Activated CD8-positive, alpha-beta T cell treated with anti-CD3 and anti-CD28 coated beads for 36 hours (primary cell): ENCODE measurements at regions not wholly inside any gene's neighbourhood (a gene's known extent, or its start where the extent isn't known, plus 50 kb on each side); places are given as distances from the start of the nearest gene placed in this dataset.

ENCODE experiments used
- ATAC-seq: fragments of 200-7000 bp; cut with Tn5 transposase; one replicate; pipeline ENCODE4 v1.10.0; 2021; ENCODE audit warnings: mild to moderate bottlenecking, moderate library complexity
- CTCF ChIA-PET: fragments of 350-600 bp; sonication (Branson Sonifier 250); formaldehyde crosslinking; loops from one replicate; lab custom pipeline; 2021; ENCODE audit warnings: antibody characterized with exemption; lab: Charles Lee
- POLR2A ChIA-PET: fragments of 350-600 bp; sonication (Branson Sonifier 250); formaldehyde crosslinking; loops from one replicate; lab custom pipeline; 2021; ENCODE audit warnings: antibody characterized with exemption; lab: Charles Lee
- DNase-seq: peaks from one replicate; pipeline ENCODE4 v3.0.0-alpha.2; 2020
- H3K27ac Mint-ChIP-seq: one replicate; pipeline ENCODE4 v1.8.0; 2021; ENCODE audit warnings: mild to moderate bottlenecking, mixed read lengths
- H3K27me3 Mint-ChIP-seq: one replicate; pipeline ENCODE4 v1.8.0; 2021; ENCODE audit warnings: mixed read lengths
- H3K36me3 Mint-ChIP-seq: one replicate; pipeline ENCODE4 v1.8.0; 2021; ENCODE audit warnings: low read depth, mixed read lengths
- H3K4me1 Mint-ChIP-seq: one replicate; pipeline ENCODE4 v1.8.0; 2021; ENCODE audit warnings: low read depth, mixed read lengths
- H3K4me3 Mint-ChIP-seq: one replicate; pipeline ENCODE4 v1.8.0; 2021; ENCODE audit warnings: mild to moderate bottlenecking, moderate library complexity, mixed read lengths
- H3K9me3 Mint-ChIP-seq: one replicate; pipeline ENCODE4 v1.8.0; 2021; ENCODE audit warnings: mixed read lengths
- CTCF ChIP-seq: fragments of 200-600 bp; IDR thresholded peaks from one replicate; pipeline ENCODE4 v1.8.0; 2022; ENCODE audit warnings: antibody characterized with exemption, mild to moderate bottlenecking
- intact Hi-C: fragments of 100-400 bp; cut with micrococcal nuclease; formaldehyde crosslinking; loops from one replicate; pipeline ENCODE4 v1.10.0; 2022

- peaks cover 15% of the 10 kb centered on the region for H3K36me3 Mint-ChIP-seq
- CTCF ChIA-PET, result no interaction called here
- ATAC-seq, result no peak
Measured at GRCh38 chr14:71532790-71533189, 399.4 kb upstream of the RGS6 start.

GRCh38 chr14:71533390-71533789 is 398.8 kb upstream of the RGS6 start:
- no peak for DNase-seq
- ChIA-PET POLR2A (no interaction called here), CTCF (no interaction called here)
- no peak for ATAC-seq
- no peaks in the 10 kb centered on the region for H3K9me3 Mint-ChIP-seq
- intact Hi-C loops, result no loop called here
- TF ChIP-seq CTCF, result no peak
- no peak overlapping the region for H3K27ac Mint-ChIP-seq
- peaks cover 15% of the 10 kb centered on the region for H3K36me3 Mint-ChIP-seq
- H3K4me1 Mint-ChIP-seq, result peaks cover 12% of the 10 kb centered on the region
- no peaks in the 10 kb centered on the region for H3K27me3 Mint-ChIP-seq
- H3K4me3 Mint-ChIP-seq, result no peak overlapping the region

More at GRCh38 chr14:71532790-71533189, 399.4 kb upstream of the RGS6 start:
- Mint-ChIP-seq H3K4me3 (no peak overlapping the region), H3K27ac (no peak overlapping the region), H3K27me3 (no peaks in the 10 kb centered on the region), H3K4me1 (peaks cover 11% of the 10 kb centered on the region), H3K9me3 (no peaks in the 10 kb centered on the region)
- intact Hi-C loops, result no loop called here
- TF ChIP-seq CTCF, result no peak
- no peak for DNase-seq
- POLR2A ChIA-PET, result no interaction called here

GRCh38 chr14:71533800-71534199 is 398.4 kb upstream of the RGS6 start:
- Mint-ChIP-seq H3K27me3 (no peaks in the 10 kb centered on the region), H3K4me3 (no peak overlapping the region), H3K36me3 (peaks cover 15% of the 10 kb centered on the region), H3K9me3 (no peaks in the 10 kb centered on the region), H3K4me1 (peaks cover 15% of the 10 kb centered on the region), H3K27ac (no peak overlapping the region)
- CTCF ChIA-PET, result no interaction called here
- ATAC-seq (no peak), DNase-seq (no peak)
- intact Hi-C loops, result no loop called here
- POLR2A ChIA-PET, result no interaction called here
- no peak for TF ChIP-seq CTCF

- DNase-seq, result no peak
- no peak for TF ChIP-seq CTCF
- intact Hi-C loops, result no loop called here
- Mint-ChIP-seq H3K27ac (no peak overlapping the region), H3K4me1 (peaks cover 21% of the 10 kb centered on the region), H3K9me3 (no peaks in the 10 kb centered on the region), H3K36me3 (peaks cover 15% of the 10 kb centered on the region), H3K27me3 (no peaks in the 10 kb centered on the region), H3K4me3 (no peak overlapping the region)
- no peak for ATAC-seq
- POLR2A ChIA-PET, result interaction anchor here (0.6 kb wide), 1 partner anchor 15 kb away, joined by 3 read pairs; no protein-coding TSS in a partner anchor
- CTCF ChIA-PET, result no interaction called here
Measured at GRCh38 chr14:71534506-71534905, 397.7 kb upstream of the RGS6 start.

- peaks cover 9% of the 10 kb centered on the region for H3K36me3 Mint-ChIP-seq
- ATAC-seq (no peak), DNase-seq (no peak)
- TF ChIP-seq CTCF, result no peak
- intact Hi-C loops, result no loop called here
- no peaks in the 10 kb centered on the region for H3K9me3 Mint-ChIP-seq
- POLR2A ChIA-PET, result interaction anchor here (1.4 kb wide), 1 partner anchor 10 kb away, joined by 3 read pairs; no protein-coding TSS in a partner anchor
- H3K27me3 Mint-ChIP-seq, result no peaks in the 10 kb centered on the region
- peaks cover 26% of the 10 kb centered on the region for H3K4me1 Mint-ChIP-seq
- H3K27ac Mint-ChIP-seq, result no peak overlapping the region
- H3K4me3 Mint-ChIP-seq, result no peak overlapping the region
- CTCF ChIA-PET, result no interaction called here
Measured at GRCh38 chr14:71536015-71536740, 396.1 kb upstream of the RGS6 start.
